NCI-H1436 (cell line): ENCODE measurements at regions not wholly inside any gene's neighbourhood (a gene's known extent, or its start where the extent isn't known, plus 50 kb on each side); places are given as distances from the start of the nearest gene placed in this dataset.
A peak's percentile ranks its signal among the peaks of the same experiment; 100 is the strongest.

Experiments
- DNase-seq: peaks from one replicate; lab custom pipeline; 2025; lab: John Stamatoyannopoulos, UW

GRCh38 chr20:17017232-17017631, 209.6 kb upstream of the PCSK2 start:
- no peak for DNase-seq

- no peak for DNase-seq
These were observed 205.4 kb upstream of the PCSK2 start for GRCh38 chr20:17021481-17021880.

- DNase-seq, result no peak
These were observed 203.8 kb upstream of the PCSK2 start for GRCh38 chr20:17023036-17023435.

- DNase-seq, result no peak
These were observed 203.0 kb upstream of the PCSK2 start for GRCh38 chr20:17023806-17024205.

GRCh38 chr20:17024513-17025119, 202.2 kb upstream of the PCSK2 start:
- DNase-seq, result no peak

GRCh38 chr20:17026346-17026745, 200.5 kb upstream of the PCSK2 start:
- DNase-seq, result no peak

- no peak for DNase-seq
These were observed 197.1 kb upstream of the PCSK2 start for GRCh38 chr20:17029698-17030097.

- peak; percentile 1 for DNase-seq
These were observed 190.3 kb upstream of the PCSK2 start for GRCh38 chr20:17036541-17036940.

- DNase-seq, result no peak
These were observed 184.7 kb upstream of the PCSK2 start for GRCh38 chr20:17042122-17042521.

- no peak for DNase-seq
These were observed 183.5 kb upstream of the PCSK2 start for GRCh38 chr20:17043323-17043722.

- no peak for DNase-seq
These were observed 181.9 kb upstream of the PCSK2 start for GRCh38 chr20:17044891-17045290.

- no peak for DNase-seq
These were observed 167.4 kb upstream of the PCSK2 start for GRCh38 chr20:17059465-17059864.

- no peak for DNase-seq
These were observed 165.1 kb upstream of the PCSK2 start for GRCh38 chr20:17061715-17062114.

- DNase-seq, result no peak
These were observed 164.1 kb upstream of the PCSK2 start for GRCh38 chr20:17062712-17063111.

GRCh38 chr20:17066902-17067301, 159.9 kb upstream of the PCSK2 start:
- DNase-seq, result peak; percentile 3

GRCh38 chr20:17068084-17068711, 158.6 kb upstream of the PCSK2 start:
- DNase-seq, result no peak

GRCh38 chr20:17077030-17077429, 149.8 kb upstream of the PCSK2 start:
- no peak for DNase-seq

- no peak for DNase-seq
These were observed 143.1 kb upstream of the PCSK2 start for GRCh38 chr20:17083738-17084137.

- no peak for DNase-seq
These were observed 141.9 kb upstream of the PCSK2 start for GRCh38 chr20:17084909-17085308.

GRCh38 chr20:17093782-17094181, 133.1 kb upstream of the PCSK2 start:
- DNase-seq, result no peak

- DNase-seq, result no peak
These were observed 129.2 kb upstream of the PCSK2 start for GRCh38 chr20:17097603-17098002.

- no peak for DNase-seq
These were observed 126.3 kb upstream of the PCSK2 start for GRCh38 chr20:17100506-17100905.

GRCh38 chr20:17107127-17107526, 119.7 kb upstream of the PCSK2 start:
- no peak for DNase-seq

GRCh38 chr20:17108896-17109295, 117.9 kb upstream of the PCSK2 start:
- DNase-seq, result no peak
